H1 (cell line): ENCODE measurements at regions not wholly inside any gene's neighbourhood (a gene's known extent, or its start where the extent isn't known, plus 50 kb on each side); places are given as distances from the start of the nearest gene placed in this dataset.

ENCODE experiments used
- BACH1 ChIP-seq: IDR thresholded peaks from 2 replicates; pipeline ENCODE4 v1.6.1; 2012; ENCODE audit warnings: low read length, improper control_type of control experiment
- CHD1 ChIP-seq: IDR thresholded peaks from 2 replicates; pipeline ENCODE4 v1.6.1; 2012; ENCODE audit warnings: low read depth, low read length, improper control_type of control experiment
- CREB1 ChIP-seq: IDR thresholded peaks from 2 replicates; pipeline ENCODE4 v1.6.1; 2012; ENCODE audit warnings: inconsistent platforms
- CTCF ChIP-seq, 3 experiments: IDR thresholded peaks; 1 replicate in 2 of 3; 2 replicates in 1 of 3; pipeline versions ENCODE4 v1.5.1 to v1.6.1; 2011; ENCODE audit warnings: low read length in 3 of 3, mild to moderate bottlenecking in 3 of 3, inconsistent platforms in 2 of 3, low read depth in 1 of 3, moderate library complexity in 1 of 3; ENCODE audit not compliant: insufficient read depth in 1 of 3; ENCODE audit errors: control extremely low read depth in 1 of 3
- EP300 ChIP-seq, 2 experiments: IDR thresholded peaks; 1 replicate in 1 of 2; 2 replicates in 1 of 2; pipeline ENCODE4 v1.6.1; 2011 to 2012; ENCODE audit warnings: low read depth in 2 of 2, low read length in 2 of 2, mild to moderate bottlenecking in 2 of 2, borderline replicate concordance in 1 of 2, inconsistent platforms in 1 of 2, moderate library complexity in 1 of 2
- NRF1 ChIP-seq: IDR thresholded peaks from 2 replicates; pipeline ENCODE4 v1.6.1; 2011; ENCODE audit warnings: mild to moderate bottlenecking, low read depth, low read length, improper control_type of control experiment
- POLR2A ChIP-seq, 2 experiments: IDR thresholded peaks; 1 replicate in 1 of 2; 2 replicates in 1 of 2; pipeline ENCODE4 v1.6.1; 2011; ENCODE audit warnings: low read depth in 2 of 2, low read length in 2 of 2, mild to moderate bottlenecking in 2 of 2; ENCODE audit errors: control extremely low read depth in 1 of 2
- POLR2AphosphoS5 ChIP-seq: IDR thresholded peaks from 2 replicates; pipeline ENCODE4 v1.6.1; 2011; ENCODE audit warnings: low read depth, low read length
- SAP30 ChIP-seq: fragments of 300-600 bp; sonication (generic); IDR thresholded peaks from 2 replicates; pipeline ENCODE4 v1.7.1; 2012; ENCODE audit warnings: low read length, moderate library complexity, mild to moderate bottlenecking, inconsistent platforms; ENCODE audit not compliant: insufficient read depth, insufficient replicate concordance
- SIN3A ChIP-seq, 2 experiments: IDR thresholded peaks in 1 of 2; conservative IDR thresholded peaks in 1 of 2; 2 replicates each; pipeline ENCODE4 v1.6.1; 2011 to 2012; ENCODE audit warnings: low read length in 2 of 2, improper control_type of control experiment in 1 of 2, low read depth in 1 of 2, mild to moderate bottlenecking in 1 of 2
- TBP ChIP-seq: IDR thresholded peaks from 2 replicates; pipeline ENCODE4 v1.6.1; 2011; ENCODE audit warnings: low read depth, low read length, improper control_type of control experiment
- USF2 ChIP-seq: IDR thresholded peaks from 2 replicates; pipeline ENCODE4 v1.6.1; 2011; ENCODE audit warnings: low read length, improper control_type of control experiment
- YY1 ChIP-seq: IDR thresholded peaks from 2 replicates; pipeline ENCODE4 v1.6.1; 2011; ENCODE audit warnings: low read depth, mild to moderate bottlenecking, low read length
- TF ChIP-seq, protein P1 (sequence below): IDR thresholded peaks from 2 replicates; pipeline ENCODE4 v1.6.1; 2011; ENCODE audit warnings: low read depth, mild to moderate bottlenecking, low read length; ENCODE audit not compliant: insufficient read depth

DNA sequence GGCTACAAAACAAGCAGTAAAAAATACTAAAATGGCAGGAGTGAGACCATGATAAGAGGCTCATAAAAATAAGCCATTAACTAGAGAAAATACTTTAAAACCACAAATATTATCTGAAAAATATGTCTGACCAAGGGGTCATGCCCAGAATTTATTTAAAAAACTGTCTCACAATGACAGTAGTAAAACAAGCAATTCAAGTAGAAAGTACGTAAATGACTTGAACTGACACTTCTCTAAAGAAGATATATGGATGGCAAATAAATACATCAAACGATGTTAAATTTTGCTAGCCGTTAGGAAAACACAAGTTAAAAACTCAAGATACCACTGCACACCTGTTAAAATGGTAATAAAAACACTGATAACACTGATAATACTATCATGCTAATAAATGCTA lies 353.9 kb upstream of the GRAMD2B start:
- no peak for TF ChIP-seq CTCF (IDR thresholded peaks at IDR 0.05; ENCODE audit: control extremely low read depth in 1 of 3, insufficient read depth in 1 of 3, low read depth in 1 of 3, low read length in 3 of 3)
- TF ChIP-seq, protein P1, sequence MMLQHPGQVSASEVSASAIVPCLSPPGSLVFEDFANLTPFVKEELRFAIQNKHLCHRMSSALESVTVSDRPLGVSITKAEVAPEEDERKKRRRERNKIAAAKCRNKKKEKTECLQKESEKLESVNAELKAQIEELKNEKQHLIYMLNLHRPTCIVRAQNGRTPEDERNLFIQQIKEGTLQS: no peak
- TF ChIP-seq EP300 (IDR thresholded peaks at IDR 0.05; ENCODE audit: borderline replicate concordance in 1 of 2, low read depth in 2 of 2, low read length in 2 of 2): no peak
- no peak for TF ChIP-seq POLR2AphosphoS5
- TF ChIP-seq TBP: no peak
- no peak for TF ChIP-seq USF2
- no peak for TF ChIP-seq CHD1
- no peak for TF ChIP-seq YY1
- no peak for TF ChIP-seq CREB1
- TF ChIP-seq SIN3A (conservative IDR thresholded peaks at IDR 0.05 in 1 of 2, IDR thresholded peaks at IDR 0.05 in 1 of 2; ENCODE audit: low read depth in 1 of 2, low read length in 2 of 2): no peak
- TF ChIP-seq SAP30: no peak
- no peak for TF ChIP-seq BACH1
- no peak for TF ChIP-seq POLR2A (IDR thresholded peaks at IDR 0.05; ENCODE audit: control extremely low read depth in 1 of 2, low read depth in 2 of 2, low read length in 2 of 2)
- TF ChIP-seq NRF1: no peak
